GM06990 (cell line): ENCODE measurements at regions not wholly inside any gene's neighbourhood (a gene's known extent, or its start where the extent isn't known, plus 50 kb on each side); places are given as distances from the start of the nearest gene placed in this dataset.

Experiments used
- DNase-seq: peaks from one replicate; pipeline ENCODE4 v3.0.0-alpha.2; 2011; ENCODE audit not compliant: insufficient read length; ENCODE audit errors: extremely low read depth
- H3K27me3 ChIP-seq: replicated peaks from 2 replicates; pipeline ENCODE4 v1.6.0; 2011; ENCODE audit warnings: low read length; ENCODE audit not compliant: control insufficient read depth, insufficient read depth
- H3K36me3 ChIP-seq: 2 replicates; pipeline ENCODE4 v1.5.1; 2011; ENCODE audit warnings: low read length; ENCODE audit not compliant: control insufficient read depth, insufficient read depth
- H3K4me3 ChIP-seq: replicated peaks from 2 replicates; pipeline ENCODE4 v1.5.1; 2011; ENCODE audit warnings: low read depth, mild to moderate bottlenecking, control low read depth, low read length
- CTCF ChIP-seq: IDR thresholded peaks from 2 replicates; pipeline ENCODE4 v1.5.1; 2011; ENCODE audit warnings: low read length, control low read depth, mild to moderate bottlenecking, inconsistent platforms; ENCODE audit not compliant: insufficient read depth, poor library complexity, severe bottlenecking

- TF ChIP-seq CTCF: no peak
- H3K36me3 ChIP-seq: no peaks in the 10 kb centered on the region
- no peak overlapping the region for H3K4me3 ChIP-seq
- DNase-seq: no peak
- no peaks in the 10 kb centered on the region for H3K27me3 ChIP-seq
Measured at GRCh38 chr21:17432732-17433057, 80.1 kb upstream of the CXADR start.

GRCh38 chr21:17433730-17434129, 79.1 kb upstream of the CXADR start:
- Histone ChIP-seq H3K36me3 (no peaks in the 10 kb centered on the region), H3K4me3 (no peak overlapping the region), H3K27me3 (no peaks in the 10 kb centered on the region)
- no peak for DNase-seq
- TF ChIP-seq CTCF: no peak

GRCh38 chr21:17435565-17436543, 77.0 kb upstream of the CXADR start:
- Histone ChIP-seq H3K4me3 (no peak overlapping the region), H3K36me3 (no peaks in the 10 kb centered on the region), H3K27me3 (no peaks in the 10 kb centered on the region)
- DNase-seq: no peak
- TF ChIP-seq CTCF: no peak

- TF ChIP-seq CTCF: no peak
- no peak overlapping the region for H3K4me3 ChIP-seq
Measured at GRCh38 chr21:17436626-17437111, 76.2 kb upstream of the CXADR start.

GRCh38 chr21:17438635-17439034, 74.2 kb upstream of the CXADR start:
- TF ChIP-seq CTCF: no peak
- H3K4me3 ChIP-seq: no peak overlapping the region
- DNase-seq: no peak
- H3K27me3 ChIP-seq: no peaks in the 10 kb centered on the region
- H3K36me3 ChIP-seq: no peaks in the 10 kb centered on the region

More at GRCh38 chr21:17436626-17437111, 76.2 kb upstream of the CXADR start:
- no peak for DNase-seq
- H3K27me3 ChIP-seq: no peaks in the 10 kb centered on the region
- no peaks in the 10 kb centered on the region for H3K36me3 ChIP-seq
